IMR-90 (cell line): ENCODE measurements at regions not wholly inside any gene's neighbourhood (a gene's known extent, or its start where the extent isn't known, plus 50 kb on each side); places are given as distances from the start of the nearest gene placed in this dataset.

Source experiments
- CEBPB ChIP-seq: IDR thresholded peaks from 2 replicates; pipeline ENCODE4 v1.6.1; 2012; ENCODE audit warnings: low read depth, low read length, improper control_type of control experiment
- CHD1 ChIP-seq: IDR thresholded peaks from 2 replicates; pipeline ENCODE4 v1.6.1; 2012; ENCODE audit warnings: low read depth, low read length, improper control_type of control experiment
- CTCF ChIP-seq: conservative IDR thresholded peaks from 2 replicates; pipeline ENCODE4 v1.5.1; 2012; ENCODE audit warnings: mild to moderate bottlenecking, low read depth, low read length, improper control_type of control experiment
- ELK1 ChIP-seq: fragments of 150-350 bp; IDR thresholded peaks from 2 replicates; pipeline ENCODE4 v1.6.1; 2016; ENCODE audit warnings: low read depth, mild to moderate bottlenecking, low read length, moderate library complexity, borderline replicate concordance
- POLR2A ChIP-seq: IDR thresholded peaks from 2 replicates; pipeline ENCODE4 v1.6.1; 2012; ENCODE audit warnings: mild to moderate bottlenecking, low read depth, low read length
- RFX5 ChIP-seq: IDR thresholded peaks from 2 replicates; pipeline ENCODE4 v1.8.0; 2012; ENCODE audit warnings: low read depth, mild to moderate bottlenecking, low read length, moderate library complexity
- SMC3 ChIP-seq: fragments of 150-350 bp; IDR thresholded peaks from 2 replicates; pipeline ENCODE4 v1.6.1; 2016; ENCODE audit warnings: low read depth, mild to moderate bottlenecking, antibody characterized with exemption, low read length, moderate library complexity

- TF ChIP-seq POLR2A = no peak
- TF ChIP-seq CTCF = no peak
- no peak for TF ChIP-seq CEBPB
- no peak for TF ChIP-seq RFX5
- TF ChIP-seq ELK1 = no peak
- no peak for TF ChIP-seq SMC3
- no peak for TF ChIP-seq CHD1
These were observed 59.3 kb upstream of the TBX3 start for GRCh38 chr12:114743289-114743688.
